Thymus (tissue), 11 donors: ENCODE measurements at regions not wholly inside any gene's neighbourhood (a gene's known extent, or its start where the extent isn't known, plus 50 kb on each side); places are given as distances from the start of the nearest gene placed in this dataset.

Experiments used
- DNase-seq, 9 donors: peaks; one replicate each; pipeline ENCODE4 v3.0.0-alpha.2; 2013; ENCODE audit warnings: low spot score in 9 of 9, low read depth in 6 of 9, missing footprints in 1 of 9
- H3K27ac ChIP-seq, 2 donors: one replicate each; pipeline ENCODE4 v1.5.1; 2013; ENCODE audit warnings: control low read depth in 1 of 2, low read depth in 1 of 2, low read length in 1 of 2, mild to moderate bottlenecking in 1 of 2, moderate library complexity in 1 of 2
- H3K27me3 ChIP-seq, 2 donors: one replicate each; pipeline ENCODE4 v1.5.1; 2013; ENCODE audit warnings: low read length in 1 of 2; ENCODE audit not compliant: control insufficient read depth in 2 of 2, insufficient read depth in 1 of 2
- H3K36me3 ChIP-seq, 2 donors: one replicate each; pipeline ENCODE4 v1.5.1; 2013; ENCODE audit warnings: low read length in 1 of 2, mild to moderate bottlenecking in 1 of 2, moderate library complexity in 1 of 2; ENCODE audit not compliant: control insufficient read depth in 2 of 2, insufficient read depth in 2 of 2
- H3K4me1 ChIP-seq, 2 donors: one replicate each; pipeline ENCODE4 v1.5.1; 2013; ENCODE audit warnings: low read length in 2 of 2; ENCODE audit not compliant: control insufficient read depth in 2 of 2, insufficient read depth in 2 of 2
- H3K4me3 ChIP-seq, 2 donors: one replicate each; pipeline ENCODE4 v1.5.1; 2013; ENCODE audit warnings: low read length in 2 of 2, control low read depth in 1 of 2, mild to moderate bottlenecking in 1 of 2
- H3K9me3 ChIP-seq, 2 donors: one replicate each; pipeline ENCODE4 v1.5.1; 2013; ENCODE audit warnings: low read length in 1 of 2, mild to moderate bottlenecking in 1 of 2; ENCODE audit not compliant: control insufficient read depth in 2 of 2, insufficient read depth in 1 of 2
- WGBS: extraction: QIAGEN DNeasy Blood & Tissue Kit; methylation state at CpG from one replicate; pipeline ENCODE4 v1.1.7; 2013; 5-methylcytosine and 5-hydroxymethylcytosine counted together
- donor health status: healthy.

DNA sequence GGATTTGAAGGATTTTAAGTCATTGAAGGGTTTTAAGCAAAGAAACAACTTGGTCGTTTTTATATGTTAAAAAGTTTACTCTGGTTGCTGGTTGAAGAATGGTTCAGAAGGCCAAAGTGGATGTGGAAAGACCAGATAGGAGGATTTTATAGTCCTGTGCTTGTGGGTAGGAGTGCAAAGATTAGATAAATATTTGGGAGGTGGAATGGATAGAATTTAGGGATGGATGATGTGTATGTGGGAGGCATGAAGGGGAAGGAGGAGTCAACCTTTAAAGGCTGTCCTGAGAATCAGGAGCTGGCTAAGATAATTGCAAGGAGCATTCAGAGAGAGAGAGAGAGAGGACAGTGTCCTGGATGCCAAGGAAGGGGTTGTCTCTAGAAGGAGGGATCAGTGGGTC lies 190.1 kb upstream of the SPRED2 start:
- H3K9me3 ChIP-seq, result no peaks in the 10 kb centered on the region
- WGBS, result 86% methylated on average over 1 of the region's 1 CpG
- H3K27ac ChIP-seq, result no peak overlapping the region
- no peak overlapping the region for H3K4me3 ChIP-seq
- H3K27me3 ChIP-seq, result no peaks in the 10 kb centered on the region
- peaks cover 24 to 41% of the 10 kb centered on the region in 2 donors for H3K4me1 ChIP-seq
- H3K36me3 ChIP-seq, result no peaks in the 10 kb centered on the region
- DNase-seq, result no peak

DNA sequence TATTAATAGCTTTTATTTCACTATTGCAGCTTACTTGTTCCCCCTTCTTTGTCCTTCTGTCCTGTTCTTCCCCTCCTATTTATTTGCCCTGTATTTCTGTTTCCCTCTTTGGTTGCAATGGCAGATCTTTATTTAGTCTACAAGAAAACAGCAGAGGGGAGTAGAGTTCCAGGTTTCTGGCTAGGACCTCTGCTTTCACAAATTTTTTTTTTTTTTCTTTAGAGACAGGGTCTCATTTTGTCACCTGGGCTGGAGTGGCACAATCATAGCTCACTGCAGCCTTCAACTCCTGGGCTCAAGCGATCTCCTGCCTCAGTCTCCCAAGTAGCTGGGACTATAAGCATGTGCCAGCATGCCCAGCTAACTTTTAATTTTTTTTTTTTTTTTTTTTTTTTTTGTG lies 188.1 kb upstream of the SPRED2 start:
- H3K4me3 ChIP-seq, result no peak overlapping the region
- no peaks in the 10 kb centered on the region for H3K9me3 ChIP-seq
- no peaks in the 10 kb centered on the region for H3K36me3 ChIP-seq
- 85% methylated on average over 1 of the region's 1 CpG for WGBS
- peaks cover 24 to 41% of the 10 kb centered on the region in 2 donors for H3K4me1 ChIP-seq
- peak in 1 of 9 donors; percentile 39 for DNase-seq
- no peak overlapping the region for H3K27ac ChIP-seq
- no peaks in the 10 kb centered on the region for H3K27me3 ChIP-seq

DNA sequence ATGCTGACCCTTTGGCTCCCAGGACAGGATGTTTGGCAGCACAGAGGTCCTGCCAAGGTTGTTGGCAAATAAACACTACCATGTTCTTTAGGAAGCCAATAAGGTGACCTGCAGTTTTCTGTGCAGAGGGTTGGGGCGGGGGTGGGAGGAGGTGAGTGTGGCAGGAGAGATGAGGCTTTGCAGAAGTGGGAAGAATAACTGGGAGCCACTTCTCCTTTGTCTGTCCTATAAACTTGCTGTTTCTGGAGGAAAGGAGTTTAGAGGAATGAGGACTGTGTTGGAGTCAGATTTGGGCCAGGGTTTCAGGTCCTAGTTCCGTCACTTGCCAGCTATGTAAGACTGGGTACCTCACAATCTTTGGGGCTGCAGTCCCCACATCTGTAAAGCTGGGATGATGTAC lies 187.6 kb upstream of the SPRED2 start:
- Histone ChIP-seq H3K9me3 (no peaks in the 10 kb centered on the region), H3K4me1 (peaks cover 24 to 41% of the 10 kb centered on the region in 2 donors), H3K27me3 (no peaks in the 10 kb centered on the region), H3K27ac (no peak overlapping the region), H3K4me3 (no peak overlapping the region), H3K36me3 (no peaks in the 10 kb centered on the region)
- 97% methylated on average over 2 of the region's 2 CpGs for WGBS
- no peak for DNase-seq

DNA sequence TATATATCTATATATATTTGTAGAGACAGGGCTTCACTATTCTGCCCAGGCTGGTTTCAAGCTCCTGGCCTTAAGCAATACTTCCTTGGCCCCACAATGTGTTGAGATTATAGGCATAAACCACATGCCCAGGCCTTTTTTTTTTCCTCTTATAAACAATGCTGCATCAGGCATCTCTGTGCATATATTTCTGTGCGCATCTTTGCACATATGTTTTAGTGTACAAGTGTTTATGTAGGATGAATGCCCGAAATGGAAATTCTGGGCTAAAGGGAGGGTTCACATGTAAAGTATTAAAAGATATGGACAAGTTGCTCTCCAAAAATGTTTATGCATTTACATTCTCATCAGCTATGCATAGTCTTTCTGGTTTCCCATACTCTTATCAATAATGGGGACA lies 183.2 kb upstream of the SPRED2 start:
- WGBS, result 98% methylated on average over 2 of the region's 2 CpGs
- Histone ChIP-seq H3K36me3 (no peaks in the 10 kb centered on the region), H3K9me3 (no peaks in the 10 kb centered on the region), H3K27ac (no peak overlapping the region), H3K4me3 (no peak overlapping the region), H3K4me1 (peaks cover 0 to under 1% of the 10 kb centered on the region in 2 donors), H3K27me3 (no peaks in the 10 kb centered on the region)
- no peak for DNase-seq

DNA sequence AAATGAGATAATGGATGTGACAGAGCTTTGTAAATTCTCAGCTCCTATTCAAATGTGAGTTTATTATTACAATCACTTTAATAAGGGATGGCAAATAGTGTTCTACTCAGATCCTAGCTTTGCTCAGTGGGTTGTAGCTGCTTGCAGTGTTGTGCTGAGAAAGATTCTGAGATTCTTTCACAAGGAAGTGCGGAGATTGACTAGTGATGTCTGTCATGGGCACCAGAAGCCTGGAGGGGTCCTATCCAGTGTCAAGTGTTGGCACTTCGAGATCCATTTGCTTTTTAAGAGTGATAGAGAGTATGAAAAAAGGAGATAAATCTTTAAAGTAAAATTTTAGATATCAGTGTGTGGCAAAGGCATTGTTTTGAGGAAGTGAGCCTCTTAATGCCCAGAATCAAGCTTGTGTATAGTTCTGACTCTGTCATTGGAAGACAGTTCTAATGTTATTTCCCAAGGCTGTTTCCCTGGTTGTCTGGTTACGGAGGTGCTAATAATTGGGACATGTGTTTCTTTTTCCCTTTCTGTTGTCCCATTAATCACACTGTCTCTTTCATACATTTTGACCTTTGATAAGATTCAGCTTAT lies 181.7 kb upstream of the SPRED2 start:
- no peaks in the 10 kb centered on the region for H3K36me3 ChIP-seq
- no peak overlapping the region for H3K27ac ChIP-seq
- H3K27me3 ChIP-seq, result no peaks in the 10 kb centered on the region
- H3K4me1 ChIP-seq, result no peaks in the 10 kb centered on the region
- H3K4me3 ChIP-seq, result no peak overlapping the region
- WGBS, result 96% methylated on average over 3 of the region's 3 CpGs
- no peaks in the 10 kb centered on the region for H3K9me3 ChIP-seq
- DNase-seq, result no peak

DNA sequence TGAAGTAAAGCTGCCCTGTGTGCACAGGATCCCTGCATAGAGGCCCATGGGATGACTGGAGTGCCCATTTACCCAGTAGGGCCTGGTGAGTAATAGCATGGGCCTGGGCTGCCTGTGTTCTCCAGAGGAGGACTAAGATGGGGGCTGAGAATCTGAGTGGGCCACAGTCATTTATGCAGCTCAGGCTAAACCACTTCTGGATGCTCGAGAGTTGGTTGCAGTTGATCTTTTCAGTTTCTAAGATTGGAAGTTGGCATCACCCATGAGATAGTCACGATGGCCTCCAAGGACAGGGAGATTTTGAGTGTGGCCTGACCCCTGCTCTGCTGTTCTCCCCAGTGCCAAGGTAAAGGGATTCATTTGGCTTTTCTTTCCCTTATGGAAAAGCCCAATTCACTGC lies 179.1 kb upstream of the SPRED2 start:
- Histone ChIP-seq H3K4me3 (no peak overlapping the region), H3K4me1 (no peaks in the 10 kb centered on the region), H3K9me3 (no peaks in the 10 kb centered on the region), H3K36me3 (no peaks in the 10 kb centered on the region), H3K27me3 (no peaks in the 10 kb centered on the region), H3K27ac (no peak overlapping the region)
- no peak for DNase-seq
- WGBS, result 96% methylated on average over 2 of the region's 2 CpGs

DNA sequence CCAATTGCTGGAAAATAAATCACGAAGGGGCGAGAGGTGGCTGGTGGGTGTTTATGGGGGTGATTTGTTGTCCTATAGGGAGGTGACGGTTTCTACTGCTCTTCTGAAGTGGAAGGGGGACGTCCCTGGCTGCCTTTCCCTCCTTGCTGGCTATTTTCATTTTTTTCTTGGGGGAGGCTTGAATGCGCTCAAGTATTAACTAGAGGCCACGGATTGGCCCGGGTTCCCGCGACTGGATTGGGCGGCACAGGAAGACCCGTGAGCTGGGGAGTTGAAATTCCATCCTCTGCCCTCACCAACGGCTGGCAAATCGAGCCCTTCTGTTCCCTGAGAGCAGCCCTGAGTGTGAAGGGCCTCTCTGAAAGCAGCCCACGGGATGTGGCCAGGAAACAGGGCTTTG lies 176.5 kb upstream of the SPRED2 start:
- no peaks in the 10 kb centered on the region for H3K36me3 ChIP-seq
- 89% methylated on average over 14 of the region's 14 CpGs for WGBS
- H3K4me1 ChIP-seq, result peaks cover 2 to 6% of the 10 kb centered on the region in 2 donors
- DNase-seq, result no peak
- H3K27ac ChIP-seq, result no peak overlapping the region
- no peak overlapping the region for H3K4me3 ChIP-seq
- no peaks in the 10 kb centered on the region for H3K9me3 ChIP-seq
- H3K27me3 ChIP-seq, result no peaks in the 10 kb centered on the region

DNA sequence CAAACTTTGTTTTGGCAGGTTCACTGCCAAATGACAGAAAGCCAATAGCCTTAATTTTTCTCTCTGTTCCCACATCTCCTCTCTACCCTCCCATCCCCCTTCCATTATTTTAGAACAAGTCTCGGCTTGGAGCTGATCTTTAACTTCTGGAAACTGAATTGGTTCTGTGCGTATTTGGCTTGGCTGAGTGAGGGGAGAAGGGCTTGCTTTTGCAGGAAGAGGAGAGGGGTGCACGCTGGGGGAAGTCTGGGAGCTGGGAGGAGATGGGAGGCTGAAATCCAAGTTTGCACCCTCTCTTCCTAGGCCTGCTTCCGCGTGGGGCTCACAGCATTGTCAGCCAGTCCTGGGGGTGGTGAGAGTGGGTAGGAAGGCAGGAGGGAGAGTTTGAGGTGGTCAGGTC lies 176.1 kb upstream of the SPRED2 start:
- Histone ChIP-seq H3K27me3 (no peaks in the 10 kb centered on the region), H3K36me3 (no peaks in the 10 kb centered on the region), H3K4me3 (no peak overlapping the region), H3K9me3 (no peaks in the 10 kb centered on the region), H3K27ac (no peak overlapping the region), H3K4me1 (peaks cover 2 to 6% of the 10 kb centered on the region in 2 donors)
- 86% methylated on average over 5 of the region's 5 CpGs for WGBS
- DNase-seq, result no peak

DNA sequence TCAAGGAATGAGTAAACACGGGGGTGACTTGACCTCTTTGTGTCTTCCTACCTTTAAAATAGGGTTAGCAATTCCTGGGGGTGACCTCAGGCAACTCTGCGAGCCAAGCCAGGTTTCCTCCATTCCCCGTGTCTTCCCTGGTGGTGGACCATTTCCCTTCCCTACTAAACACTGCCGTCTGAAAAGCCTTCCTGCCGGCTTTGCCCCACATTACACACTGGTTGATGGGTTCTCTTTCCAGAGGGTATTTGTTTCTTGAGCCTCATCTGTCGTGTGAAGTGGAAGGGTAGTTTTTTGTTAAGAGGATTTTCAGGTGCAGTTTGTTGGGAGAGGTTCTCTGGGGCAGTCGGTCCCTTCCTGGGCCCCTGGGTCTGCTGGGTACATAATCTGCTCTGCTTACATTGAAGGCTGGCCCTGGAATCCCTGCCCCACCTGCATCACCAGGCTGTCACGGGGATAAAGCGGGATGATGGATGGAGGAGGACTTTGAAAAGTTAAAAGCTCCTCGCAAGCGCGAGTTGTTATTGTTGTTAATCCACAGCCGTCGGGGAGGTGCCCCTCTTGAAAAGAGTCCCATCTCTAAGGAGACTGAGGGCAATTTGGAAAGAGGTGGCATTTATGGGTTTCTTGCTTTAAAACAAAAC lies 175.4 kb upstream of the SPRED2 start:
- Histone ChIP-seq H3K4me1 (peaks cover 2 to 6% of the 10 kb centered on the region in 2 donors), H3K4me3 (no peak overlapping the region), H3K27me3 (no peaks in the 10 kb centered on the region), H3K9me3 (no peaks in the 10 kb centered on the region), H3K27ac (no peak overlapping the region), H3K36me3 (no peaks in the 10 kb centered on the region)
- no peak for DNase-seq
- WGBS, result 95% methylated on average over 14 of the region's 14 CpGs
